ENCODE measurements at regions not wholly inside any gene's neighbourhood (a gene's known extent, or its start where the extent isn't known, plus 50 kb on each side); places are given as distances from the start of the nearest gene placed in this dataset.

DNA sequence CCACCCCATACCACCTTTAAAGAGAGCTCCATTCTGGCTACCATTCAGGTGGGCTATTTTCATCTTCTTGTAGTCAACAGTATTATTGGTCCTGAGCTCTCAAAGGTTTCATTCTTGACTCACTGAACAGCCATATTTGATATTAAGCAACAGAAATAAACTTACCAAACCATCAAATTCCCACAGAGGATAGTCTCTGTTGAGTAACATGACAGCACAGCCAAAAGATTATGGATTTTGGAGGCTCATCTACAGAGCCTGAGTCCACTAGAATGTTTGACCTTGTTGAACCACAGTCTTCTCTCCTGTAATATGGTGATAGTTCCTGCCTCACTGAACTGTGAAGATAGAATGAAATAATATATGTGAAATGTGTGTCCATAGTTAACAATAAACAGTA, 276.3 kb upstream of the LDB2 start:
- TF ChIP-seq, protein P1, sequence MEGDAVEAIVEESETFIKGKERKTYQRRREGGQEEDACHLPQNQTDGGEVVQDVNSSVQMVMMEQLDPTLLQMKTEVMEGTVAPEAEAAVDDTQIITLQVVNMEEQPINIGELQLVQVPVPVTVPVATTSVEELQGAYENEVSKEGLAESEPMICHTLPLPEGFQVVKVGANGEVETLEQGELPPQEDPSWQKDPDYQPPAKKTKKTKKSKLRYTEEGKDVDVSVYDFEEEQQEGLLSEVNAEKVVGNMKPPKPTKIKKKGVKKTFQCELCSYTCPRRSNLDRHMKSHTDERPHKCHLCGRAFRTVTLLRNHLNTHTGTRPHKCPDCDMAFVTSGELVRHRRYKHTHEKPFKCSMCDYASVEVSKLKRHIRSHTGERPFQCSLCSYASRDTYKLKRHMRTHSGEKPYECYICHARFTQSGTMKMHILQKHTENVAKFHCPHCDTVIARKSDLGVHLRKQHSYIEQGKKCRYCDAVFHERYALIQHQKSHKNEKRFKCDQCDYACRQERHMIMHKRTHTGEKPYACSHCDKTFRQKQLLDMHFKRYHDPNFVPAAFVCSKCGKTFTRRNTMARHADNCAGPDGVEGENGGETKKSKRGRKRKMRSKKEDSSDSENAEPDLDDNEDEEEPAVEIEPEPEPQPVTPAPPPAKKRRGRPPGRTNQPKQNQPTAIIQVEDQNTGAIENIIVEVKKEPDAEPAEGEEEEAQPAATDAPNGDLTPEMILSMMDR (IDR thresholded peaks at IDR 0.05) = no peak
- TF ChIP-seq EZH2phosphoT487 (IDR thresholded peaks at IDR 0.05) = no peak

Measured in neural progenitor cell (in vitro differentiated cells).